Hematopoietic multipotent progenitor cell treated with erythropoietin and hydrocortisone succinate and interleukin-3 and kit ligand, for 4 days (in vitro differentiated cells): ENCODE measurements at regions not wholly inside any gene's neighbourhood (a gene's known extent, or its start where the extent isn't known, plus 50 kb on each side); places are given as distances from the start of the nearest gene placed in this dataset.

Experiments used
- DNase-seq: peaks from one replicate; pipeline ENCODE4 v3.0.0-alpha.2; 2015

- DNase-seq, result no peak
Measured at GRCh38 chr2:156697906-156698305, 261.7 kb downstream of the GPD2 start.

- DNase-seq, result no peak
Measured at GRCh38 chr2:156700681-156701080, 264.5 kb downstream of the GPD2 start.

GRCh38 chr2:156702541-156702940, 266.4 kb downstream of the GPD2 start:
- peak; percentile 21 for DNase-seq

- no peak for DNase-seq
Measured at GRCh38 chr2:156703642-156704041, 267.5 kb downstream of the GPD2 start.

- no peak for DNase-seq
Measured at GRCh38 chr2:156704132-156704531, 268.0 kb downstream of the GPD2 start.

- no peak for DNase-seq
Measured at GRCh38 chr2:156704617-156705016, 268.4 kb downstream of the GPD2 start.

GRCh38 chr2:156706576-156706975, 270.4 kb downstream of the GPD2 start:
- no peak for DNase-seq

GRCh38 chr2:156708051-156708450, 271.9 kb downstream of the GPD2 start:
- no peak for DNase-seq

- DNase-seq, result no peak
Measured at GRCh38 chr2:156709091-156709490, 272.9 kb downstream of the GPD2 start.

GRCh38 chr2:156719036-156719435, 282.9 kb downstream of the GPD2 start:
- peak; percentile 8 for DNase-seq

GRCh38 chr2:156727867-156728266, 291.7 kb downstream of the GPD2 start:
- no peak for DNase-seq

- no peak for DNase-seq
Measured at GRCh38 chr2:156728328-156728727, 292.1 kb downstream of the GPD2 start.

- DNase-seq, result no peak
Measured at GRCh38 chr2:156731506-156731905, 295.3 kb downstream of the GPD2 start.

- DNase-seq, result no peak
Measured at GRCh38 chr2:156736950-156737349, 300.8 kb downstream of the GPD2 start.

- DNase-seq, result no peak
Measured at GRCh38 chr2:156739301-156739700, 303.1 kb downstream of the GPD2 start.

- no peak for DNase-seq
Measured at GRCh38 chr2:156745619-156746018, 309.4 kb downstream of the GPD2 start.

GRCh38 chr2:156748221-156748620, 312.0 kb downstream of the GPD2 start:
- no peak for DNase-seq

GRCh38 chr2:156752042-156752441, 315.9 kb downstream of the GPD2 start:
- DNase-seq, result no peak

- DNase-seq, result no peak
Measured at GRCh38 chr2:156753766-156754165, 317.6 kb downstream of the GPD2 start.

- no peak for DNase-seq
Measured at GRCh38 chr2:156756516-156756915, 320.3 kb downstream of the GPD2 start.

- DNase-seq, result no peak
Measured at GRCh38 chr2:156763174-156763573, 327.0 kb downstream of the GPD2 start.

- peak; percentile 9 for DNase-seq
Measured at GRCh38 chr2:156765043-156765442, 328.9 kb downstream of the GPD2 start.

- peak; percentile 17 for DNase-seq
Measured at GRCh38 chr2:156765450-156765849, 329.3 kb downstream of the GPD2 start.

- no peak for DNase-seq
Measured at GRCh38 chr2:156769802-156770201, 333.6 kb downstream of the GPD2 start.

- DNase-seq, result no peak
Measured at GRCh38 chr2:156778916-156779315, 342.7 kb downstream of the GPD2 start.
